RWPE1 (cell line): ENCODE measurements at regions not wholly inside any gene's neighbourhood (a gene's known extent, or its start where the extent isn't known, plus 50 kb on each side); places are given as distances from the start of the nearest gene placed in this dataset.
"Not testable (repeated sequence)": the region's sequence is repeated elsewhere in the genome, so short reads cannot be mapped to it uniquely, and the experiment has no call there.

Source experiments
- CTCF ChIA-PET: fragments of 350-600 bp; sonication (Branson Sonifier 250); formaldehyde crosslinking; extraction: SDS; loops from one replicate; lab custom pipeline; 2021; lab: Yijun Ruan, JAX
- POLR2A ChIA-PET: fragments of 400-600 bp; formaldehyde crosslinking; extraction: SDS; loops from one replicate; lab custom pipeline; 2020; ENCODE audit warnings: antibody characterized with exemption; ENCODE audit not compliant: low non-redundant PET; lab: Yijun Ruan, JAX
- DNase-seq: peaks from one replicate; pipeline ENCODE4 v3.0.0; 2012; ENCODE audit warnings: low spot score
- H3K27ac ChIP-seq: fragments of 450-650 bp; 2 replicates; pipeline ENCODE4 v1.5.1; 2017
- CTCF ChIP-seq: fragments of 450-650 bp; conservative IDR thresholded peaks from 2 replicates; pipeline ENCODE4 v1.5.1; 2017; ENCODE audit warnings: low read depth, mild to moderate bottlenecking

GRCh38 chr2:129565551-129566109, 413.8 kb upstream of the RAB6C start:
- no peak for TF ChIP-seq CTCF
- POLR2A ChIA-PET, result no interaction called here
- CTCF ChIA-PET, result no interaction called here
- H3K27ac ChIP-seq, result no peak overlapping the region
- no peak for DNase-seq

DNA sequence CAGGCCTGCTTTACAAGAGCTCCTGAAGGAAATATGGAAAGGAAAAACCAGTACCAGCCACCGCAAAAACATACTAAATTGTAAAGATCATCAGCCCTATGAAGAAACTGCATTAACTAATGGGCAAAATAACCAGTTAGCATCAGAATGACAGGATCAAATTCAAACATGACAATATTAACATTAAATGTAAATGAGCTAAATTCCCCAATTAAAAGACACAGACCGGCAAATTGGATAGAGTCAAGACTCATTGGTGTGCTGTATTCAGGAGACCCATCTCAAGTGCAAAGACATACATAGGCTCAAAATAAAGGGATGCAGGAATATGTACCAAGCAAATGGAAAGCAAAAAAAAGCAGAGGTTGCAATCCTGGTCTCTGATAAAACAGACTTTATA, 408.7 kb upstream of the RAB6C start:
- POLR2A ChIA-PET, DNase-seq, H3K27ac ChIP-seq: not testable (repeated sequence)
- CTCF ChIA-PET, result interaction anchor here (0.6 to 0.7 kb wide), 2 partner anchors 1115 to 1399 kb away, joined by 3 to 6 read pairs; no protein-coding TSS in a partner anchor

DNA sequence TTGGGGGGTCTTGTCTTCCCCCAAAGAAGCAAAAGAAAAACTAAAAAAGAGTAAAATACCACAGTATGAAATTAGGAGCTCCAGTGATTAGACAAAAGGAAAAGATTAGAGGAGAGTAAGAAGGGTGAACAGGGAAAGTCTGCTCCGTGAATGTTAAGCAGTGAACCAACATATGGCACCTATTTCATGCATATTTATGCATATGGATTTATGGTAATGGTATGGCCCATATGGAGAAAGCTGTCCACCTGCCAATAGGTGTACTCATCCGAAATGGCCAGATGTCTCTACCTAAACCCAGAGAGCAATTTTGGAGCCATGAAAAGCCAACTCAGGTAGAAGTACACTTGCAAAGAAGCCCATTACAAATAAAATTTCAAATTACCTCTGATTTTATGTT, 404.0 kb upstream of the RAB6C start:
- CTCF ChIA-PET, result no interaction called here
- POLR2A ChIA-PET, result no interaction called here
- no peak overlapping the region for H3K27ac ChIP-seq
- no peak for TF ChIP-seq CTCF
- DNase-seq, result no peak

- TF ChIP-seq CTCF, result no peak
- POLR2A ChIA-PET, result no interaction called here
- CTCF ChIA-PET, result no interaction called here
- no peak overlapping the region for H3K27ac ChIP-seq
- DNase-seq, result no peak
These were observed 403.6 kb upstream of the RAB6C start for GRCh38 chr2:129575880-129576279.

DNA sequence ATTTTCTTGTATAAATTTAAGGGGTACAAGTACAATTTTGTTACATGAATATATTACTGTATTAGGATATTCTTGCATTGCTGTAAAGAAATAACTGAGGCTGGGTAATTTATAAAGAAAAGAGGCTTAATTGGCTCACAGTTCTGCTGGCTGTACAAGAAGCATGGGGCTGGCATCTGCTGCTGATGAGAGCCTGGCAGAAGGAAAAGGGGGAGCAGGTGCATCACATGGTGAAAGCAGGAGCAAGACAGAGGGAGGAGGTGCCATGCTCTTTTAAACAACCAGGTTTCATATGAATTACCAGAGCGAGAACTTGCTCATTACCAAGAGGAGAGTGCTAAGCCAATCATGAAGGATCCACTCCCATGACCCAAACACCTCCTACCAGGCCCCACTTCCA, 399.5 kb upstream of the RAB6C start:
- no peak for DNase-seq
- no peak for TF ChIP-seq CTCF
- CTCF ChIA-PET, result no interaction called here
- H3K27ac ChIP-seq, result no peak overlapping the region
- POLR2A ChIA-PET, result no interaction called here

DNA sequence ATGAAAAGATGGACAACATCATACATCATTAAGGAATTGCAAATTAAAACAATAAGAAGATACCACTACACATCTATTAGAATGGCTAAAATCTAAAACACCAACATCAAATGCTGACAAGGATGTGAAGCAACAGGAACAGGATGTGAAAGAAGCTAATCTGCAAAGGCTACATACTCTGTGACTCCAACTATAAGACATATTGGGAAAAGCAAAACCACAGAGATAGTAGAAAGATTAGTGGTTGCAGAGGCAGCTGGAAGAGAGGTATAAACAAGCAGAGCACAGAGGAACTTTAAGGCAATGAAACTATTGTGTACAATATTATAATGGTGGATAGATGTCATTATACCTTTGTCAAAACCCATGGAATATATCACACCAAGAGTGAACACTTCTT, 393.7 kb upstream of the RAB6C start:
- CTCF ChIA-PET, result interaction anchor here (0.6 kb wide), 1 partner anchor 1681 kb away, joined by 4 read pairs; no protein-coding TSS in a partner anchor

More for the DNA sequence above, 393.7 kb upstream of the RAB6C start:
- no peak for DNase-seq
- H3K27ac ChIP-seq, result no peak overlapping the region
- POLR2A ChIA-PET, result no interaction called here
- TF ChIP-seq CTCF, result no peak
